Upper lobe of right lung (tissue), 1 donor: ENCODE measurements at regions not wholly inside any gene's neighbourhood (a gene's known extent, or its start where the extent isn't known, plus 50 kb on each side); places are given as distances from the start of the nearest gene placed in this dataset.
"Not testable (repeated sequence)": the region's sequence is repeated elsewhere in the genome, so short reads cannot be mapped to it uniquely, and the experiment has no call there.

ENCODE experiments used
- ATAC-seq: fragments of 200-7000 bp; cut with Tn5 transposase; one replicate; pipeline ENCODE4 v1.9.1; 2020; ENCODE audit warnings: mild to moderate bottlenecking, moderate library complexity
- DNase-seq: peaks from one replicate; pipeline ENCODE4 v3.0.0-alpha.2; 2020
- H3K27ac ChIP-seq: fragments of 200-600 bp; one replicate; pipeline ENCODE4 v1.8.0; 2022
- H3K27me3 ChIP-seq: fragments of 200-600 bp; one replicate; pipeline ENCODE4 v1.8.0; 2022; ENCODE audit warnings: mild to moderate bottlenecking
- H3K36me3 ChIP-seq: fragments of 200-600 bp; one replicate; pipeline ENCODE4 v1.8.0; 2022
- H3K4me1 ChIP-seq: fragments of 200-600 bp; one replicate; pipeline ENCODE4 v1.8.0; 2022
- H3K4me3 ChIP-seq: fragments of 200-600 bp; one replicate; pipeline ENCODE4 v1.8.0; 2022; ENCODE audit warnings: mild to moderate bottlenecking
- H3K9me3 ChIP-seq: fragments of 200-600 bp; one replicate; pipeline ENCODE4 v1.8.0; 2022
- CTCF ChIP-seq: fragments of 200-600 bp; IDR thresholded peaks from one replicate; pipeline ENCODE4 v1.8.0; 2022; ENCODE audit warnings: antibody characterized with exemption
- intact Hi-C: fragments of 100-400 bp; cut with DNase I; formaldehyde crosslinking; loops from one replicate; pipeline ENCODE4 v1.11.0; 2022
- donor health status: DM: no; HTN: yes; CAD: no; lungs with severe emphysema.

DNA sequence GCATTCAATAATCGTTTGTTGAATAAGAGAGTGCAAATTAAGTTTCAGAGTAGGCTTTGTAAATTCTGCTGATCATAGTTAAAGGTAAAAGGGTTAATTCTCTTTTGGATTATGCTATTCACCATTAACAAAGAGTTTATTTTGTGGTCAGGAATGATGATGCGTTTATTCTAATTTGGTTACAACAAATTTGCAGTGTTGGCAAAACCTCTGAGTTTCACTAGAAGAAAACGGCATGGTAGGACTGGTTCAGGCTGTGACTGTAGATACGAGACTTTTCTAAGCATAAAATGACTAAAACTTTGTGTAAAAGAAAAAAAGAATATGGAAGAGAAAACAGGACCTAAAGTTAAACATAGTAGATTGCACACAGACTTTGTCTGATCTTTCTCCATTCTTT lies 234.7 kb downstream of the TLR4 start:
- DNase-seq = no peak
- Histone ChIP-seq H3K9me3 (no peaks in the 10 kb centered on the region), H3K27ac (no peak overlapping the region), H3K4me3 (no peak overlapping the region), H3K4me1 (no peaks in the 10 kb centered on the region), H3K27me3 (no peaks in the 10 kb centered on the region), H3K36me3 (no peaks in the 10 kb centered on the region)
- TF ChIP-seq CTCF = no peak
- ATAC-seq = no peak
- intact Hi-C loops = no loop called here

DNA sequence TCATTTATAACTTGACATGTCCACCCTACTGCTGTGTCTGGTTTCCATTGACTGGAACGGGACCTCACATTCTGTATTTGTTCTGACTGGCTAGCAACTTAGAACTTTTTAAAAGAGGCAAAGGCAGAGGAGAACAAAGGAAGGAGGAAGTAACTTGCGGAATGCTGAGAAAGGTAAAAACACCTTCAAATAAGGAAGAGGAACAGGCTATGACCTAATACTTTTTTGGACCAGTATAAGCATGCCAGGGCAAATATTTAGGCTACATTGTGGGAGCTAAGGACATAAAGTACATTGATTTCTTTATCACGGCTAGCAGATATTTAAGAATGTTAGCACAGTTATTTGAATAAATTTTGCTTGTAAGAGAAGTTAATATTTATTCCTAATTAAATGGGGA lies 240.5 kb downstream of the TLR4 start:
- H3K36me3 ChIP-seq, H3K27me3 ChIP-seq, H3K4me3 ChIP-seq, DNase-seq, H3K27ac ChIP-seq, ATAC-seq, intact Hi-C loops, H3K4me1 ChIP-seq, H3K9me3 ChIP-seq: not testable (repeated sequence)

DNA sequence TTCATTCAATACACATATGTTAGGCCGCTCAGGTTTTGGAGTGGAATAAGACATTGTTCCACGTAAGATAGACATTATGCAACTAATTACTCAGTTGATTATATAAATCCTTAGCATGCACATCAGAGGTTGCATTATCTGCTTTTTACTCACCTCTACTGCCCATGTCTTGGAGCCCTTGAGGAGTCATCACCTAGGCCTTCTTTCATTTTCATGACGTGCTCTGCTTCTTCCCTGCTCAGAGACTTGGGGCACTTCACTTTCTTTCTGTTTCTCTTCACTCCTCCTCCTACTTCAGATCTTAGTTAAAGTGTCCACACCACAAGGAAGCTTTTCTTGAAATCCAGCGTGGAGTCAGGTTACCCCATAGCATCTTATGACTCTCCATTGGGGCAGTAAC lies 241.1 kb downstream of the TLR4 start:
- H3K27ac ChIP-seq = no peak overlapping the region
- TF ChIP-seq CTCF = no peak
- H3K4me1 ChIP-seq = no peaks in the 10 kb centered on the region
- intact Hi-C loops = no loop called here
- H3K36me3 ChIP-seq = no peaks in the 10 kb centered on the region
- no peaks in the 10 kb centered on the region for H3K9me3 ChIP-seq
- no peak for DNase-seq
- H3K27me3 ChIP-seq = no peaks in the 10 kb centered on the region
- H3K4me3 ChIP-seq = no peak overlapping the region
- no peak for ATAC-seq

DNA sequence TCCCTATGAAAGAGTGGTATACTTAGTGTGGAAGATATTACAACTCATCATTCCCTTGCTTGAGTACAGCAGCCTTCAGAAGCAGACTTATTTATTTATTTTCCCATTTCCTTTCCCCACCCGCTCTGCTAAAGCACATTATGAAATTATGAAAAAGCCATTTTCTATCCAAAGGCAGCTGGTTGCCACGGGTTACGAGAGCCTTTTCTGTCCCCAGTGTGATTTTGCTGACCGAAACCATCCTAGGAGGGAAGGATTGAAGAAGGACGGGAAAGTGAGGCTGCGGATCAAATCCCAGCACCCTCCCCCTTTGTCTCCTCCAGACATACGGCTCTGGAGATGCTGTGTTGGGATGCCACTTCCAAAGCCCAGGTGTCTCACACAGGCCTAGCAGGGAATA lies 246.9 kb downstream of the TLR4 start:
- H3K4me3 ChIP-seq = no peak overlapping the region
- ATAC-seq (no peak), DNase-seq (no peak)
- no peak for TF ChIP-seq CTCF
- H3K27me3 ChIP-seq = no peaks in the 10 kb centered on the region
- no peak overlapping the region for H3K27ac ChIP-seq
- no peaks in the 10 kb centered on the region for H3K36me3 ChIP-seq
- no peaks in the 10 kb centered on the region for H3K9me3 ChIP-seq
- intact Hi-C loops = no loop called here
- no peaks in the 10 kb centered on the region for H3K4me1 ChIP-seq

DNA sequence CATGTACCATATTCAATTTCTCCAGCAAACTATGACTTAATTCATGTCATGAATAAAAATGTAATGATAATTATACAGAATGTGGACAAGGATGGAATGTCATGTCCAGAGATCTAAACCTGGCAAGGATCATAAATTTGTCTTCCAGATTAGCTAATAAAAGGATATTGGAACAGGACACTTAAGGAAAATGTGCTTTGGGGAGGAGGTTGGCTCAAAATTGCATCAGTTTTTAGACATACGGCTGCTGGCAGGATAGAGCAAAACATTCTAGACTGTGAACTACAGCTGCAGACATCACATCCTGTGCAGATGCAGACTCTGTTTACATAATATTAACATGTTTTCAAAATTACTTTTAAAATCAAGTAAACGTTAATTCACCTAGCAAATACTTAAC lies 248.4 kb downstream of the TLR4 start:
- H3K9me3 ChIP-seq = no peaks in the 10 kb centered on the region
- ATAC-seq (no peak), DNase-seq (no peak)
- H3K4me3 ChIP-seq = no peak overlapping the region
- H3K4me1 ChIP-seq = no peaks in the 10 kb centered on the region
- H3K36me3 ChIP-seq = no peaks in the 10 kb centered on the region
- no peaks in the 10 kb centered on the region for H3K27me3 ChIP-seq
- no peak for TF ChIP-seq CTCF
- H3K27ac ChIP-seq = no peak overlapping the region
- intact Hi-C loops = no loop called here

GRCh38 chr9:117957267-117957666 lies 253.1 kb downstream of the TLR4 start:
- peak; percentile 87 for ATAC-seq
- Histone ChIP-seq H3K36me3 (no peaks in the 10 kb centered on the region), H3K4me1 (no peaks in the 10 kb centered on the region), H3K4me3 (no peak overlapping the region), H3K9me3 (no peaks in the 10 kb centered on the region), H3K27me3 (no peaks in the 10 kb centered on the region), H3K27ac (no peak overlapping the region)
- intact Hi-C loops = no loop called here
- no peak for DNase-seq
- TF ChIP-seq CTCF = no peak
